K562 (cell line): ENCODE measurements at regions not wholly inside any gene's neighbourhood (a gene's known extent, or its start where the extent isn't known, plus 50 kb on each side); places are given as distances from the start of the nearest gene placed in this dataset.
"Not testable (repeated sequence)": the region's sequence is repeated elsewhere in the genome, so short reads cannot be mapped to it uniquely, and the experiment has no call there.

Experiments
- ATAC-seq: fragments of 200-7000 bp; cut with Tn5 transposase; 3 replicates; pipeline ENCODE4 v1.9.1; 2020; ENCODE audit warnings: moderate library complexity
- BruUV-seq: library from RNA; stranded (reverse); fragments of 400-500 nt; replicated peaks from 2 replicates; lab custom pipeline; 2021; lab: Mats Ljungman, UMichigan
- CTCF ChIA-PET: fragments of 300-600 bp; formaldehyde crosslinking; extraction: SDS; loops from one replicate; lab custom pipeline; 2021; ENCODE audit warnings: low intra/inter-chr PET ratio; lab: Yijun Ruan, JAX
- POLR2A ChIA-PET: fragments of 300-600, 350-650 bp; sonication (Branson Sonifier 250); formaldehyde crosslinking; extraction: SDS; loops from one replicate; lab custom pipeline; 2021; ENCODE audit warnings: antibody characterized with exemption, inconsistent platforms; lab: Yijun Ruan, JAX
- DNase-seq, 4 experiments: peaks; one replicate each; pipeline versions ENCODE4 v3.0.0 to v3.0.0-alpha.2; 2011 to 2018; ENCODE audit warnings: low spot score in 3 of 4, mixed read lengths in 3 of 4; ENCODE audit errors: extremely low read depth in 1 of 4
- FAIRE-seq: peaks from 2 replicates; lab custom pipeline; 2011; peaks lifted over from hg19 to GRCh38; lab: Jason Lieb, UNC
- H2AFZ ChIP-seq: 2 replicates; pipeline ENCODE4 v1.6.0; 2011; ENCODE audit warnings: low read depth, low read length, control low read depth, inconsistent platforms
- H3K27ac ChIP-seq: fragments of 200-600 bp; 3 replicates; pipeline ENCODE4 v1.8.0; 2011; ENCODE audit warnings: low read depth, mild to moderate bottlenecking, control low read depth, inconsistent platforms, low read length, moderate library complexity, mixed read lengths; ENCODE audit errors: extremely low read depth
- H3K27me3 ChIP-seq, 2 experiments: fragments of 300-600 bp in 1 of 2; 2 replicates in 1 of 2; 3 replicates in 1 of 2; pipeline versions ENCODE4 v1.6.0 to v1.8.0; 2011; ENCODE audit warnings: inconsistent platforms in 2 of 2, low read length in 2 of 2, mild to moderate bottlenecking in 1 of 2, mixed read lengths in 1 of 2, moderate library complexity in 1 of 2; ENCODE audit not compliant: control insufficient read depth in 2 of 2, insufficient read depth in 2 of 2
- H3K36me3 ChIP-seq: fragments of 300-600 bp; 3 replicates; pipeline ENCODE4 v1.8.0; 2011; ENCODE audit warnings: mild to moderate bottlenecking, low read length, inconsistent platforms; ENCODE audit not compliant: control insufficient read depth, insufficient read depth
- H3K4me1 ChIP-seq, 2 experiments: fragments of 200-600 bp in 1 of 2; replicated peaks in 1 of 2; 2 replicates in 1 of 2; 3 replicates in 1 of 2; pipeline versions ENCODE4 v1.5.1 to v1.8.0; 2011; ENCODE audit warnings: inconsistent platforms in 2 of 2, low read length in 2 of 2, mild to moderate bottlenecking in 1 of 2, mixed read lengths in 1 of 2, moderate library complexity in 1 of 2; ENCODE audit not compliant: control insufficient read depth in 2 of 2, insufficient read depth in 2 of 2
- H3K4me2 ChIP-seq: 2 replicates; pipeline ENCODE4 v1.6.1; 2011; ENCODE audit warnings: low read length, control low read depth, inconsistent platforms, mixed read lengths; ENCODE audit not compliant: insufficient read depth
- H3K4me3 ChIP-seq: fragments of 200-600 bp; sonication (generic), shearing (Covaris generic); 2 replicates; pipeline ENCODE4 v1.5.1; 2016; ENCODE audit warnings: control low read depth, inconsistent platforms
- H3K79me2 ChIP-seq: fragments of 200-600 bp; 3 replicates; pipeline ENCODE4 v1.8.0; 2011; ENCODE audit warnings: low read length, inconsistent platforms; ENCODE audit not compliant: control insufficient read depth, insufficient read depth
- H3K9ac ChIP-seq, 2 experiments: 2 replicates each; pipeline versions ENCODE4 v1.6.0 to v1.6.1; 2011; ENCODE audit warnings: low read depth in 2 of 2, low read length in 2 of 2, control low read depth in 1 of 2, inconsistent platforms in 1 of 2, mild to moderate bottlenecking in 1 of 2, mixed read lengths in 1 of 2; ENCODE audit not compliant: insufficient read depth in 1 of 2
- H3K9me1 ChIP-seq: one replicate; pipeline ENCODE4 v1.6.0; 2011; ENCODE audit warnings: inconsistent platforms, mild to moderate bottlenecking, low read length, moderate library complexity; ENCODE audit not compliant: control insufficient read depth, insufficient read depth
- H3K9me3 ChIP-seq: replicated peaks from 2 replicates; pipeline ENCODE4 v1.5.1; 2011; ENCODE audit warnings: low read depth, low read length, inconsistent platforms; ENCODE audit not compliant: control insufficient read depth, insufficient read depth
- H4K20me1 ChIP-seq: replicated peaks from 2 replicates; pipeline ENCODE4 v1.6.1; 2011; ENCODE audit warnings: low read length, inconsistent platforms, mixed read lengths; ENCODE audit not compliant: control insufficient read depth, insufficient read depth
- ZFP36 ChIP-seq: fragments of 150-350 bp; IDR thresholded peaks from 2 replicates; pipeline ENCODE4 v1.6.1; 2018; ENCODE audit warnings: low read length, low read depth; ENCODE audit not compliant: partially characterized antibody
- ZNF668 ChIP-seq: fragments of 250-450 bp; sonication (Bioruptor Pico); IDR thresholded peaks from 2 replicates; pipeline ENCODE4 v1.8.0; 2022; ENCODE audit warnings: mild to moderate bottlenecking, inconsistent platforms
- WGBS: fragments of 100-300 bp; shearing (Covaris generic); methylation state at CpG from one replicate; pipeline ENCODE4 v1.1.6; 2016; ENCODE audit warnings: low coverage, mixed read lengths; ENCODE audit not compliant: insufficient coverage; ENCODE audit errors: missing lambda C conversion rate; 5-methylcytosine and 5-hydroxymethylcytosine counted together
- in situ Hi-C: fragments of 300-500 bp; cut with MboI; formaldehyde crosslinking; loops from 4 replicates; pipeline ENCODE4 v1.15.0; 2018; ENCODE audit warnings: inconsistent platforms, mixed read lengths
- intact Hi-C: fragments of 100-400 bp; cut with micrococcal nuclease; formaldehyde crosslinking; loops from 2 replicates; pipeline ENCODE4 v1.14.2; 2022
- TF ChIP-seq, protein P1 (sequence below), 2 experiments: fragments of 450-650 bp in 1 of 2; sonication (generic) in 1 of 2; formaldehyde crosslinking in 1 of 2; IDR thresholded peaks; 2 replicates each; pipeline versions ENCODE4 v1.7.1 to v1.9.0; 2016 to 2022; ENCODE audit warnings: inconsistent platforms in 1 of 2, mild to moderate bottlenecking in 1 of 2, missing genetic modification reagents in 1 of 2

DNA sequence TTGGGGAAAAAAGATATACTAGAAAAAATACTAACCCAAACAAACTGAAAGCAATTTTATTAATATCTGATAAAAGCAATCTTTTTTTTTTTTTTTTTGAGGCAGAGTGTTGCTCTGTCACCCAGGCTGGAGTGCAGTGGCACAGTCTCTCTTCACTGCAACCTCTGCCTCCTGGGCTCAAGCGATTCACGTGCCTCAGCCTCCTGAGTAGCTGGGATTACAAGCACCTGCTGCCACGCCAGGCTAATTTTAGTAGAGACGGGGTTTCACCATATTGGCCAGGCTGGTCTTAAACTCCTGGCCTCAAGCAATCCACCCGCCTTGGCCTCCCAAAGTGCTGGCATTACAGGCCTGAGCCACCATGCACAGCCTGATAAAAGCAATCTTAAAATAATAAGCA lies 467.5 kb upstream of the TNC start:
- ATAC-seq, H3K4me3 ChIP-seq, H3K36me3 ChIP-seq, H3K79me2 ChIP-seq, intact Hi-C loops, H3K27me3 ChIP-seq, H3K27ac ChIP-seq, CTCF ChIA-PET, BruUV-seq, H3K9me3 ChIP-seq, DNase-seq, H3K4me1 ChIP-seq, H3K9me1 ChIP-seq, H3K4me2 ChIP-seq, H3K9ac ChIP-seq, in situ Hi-C loops, FAIRE-seq, POLR2A ChIA-PET, H2AFZ ChIP-seq, H4K20me1 ChIP-seq: not testable (repeated sequence)
- WGBS = 0% methylated on average over 4 of the region's 5 CpGs

DNA sequence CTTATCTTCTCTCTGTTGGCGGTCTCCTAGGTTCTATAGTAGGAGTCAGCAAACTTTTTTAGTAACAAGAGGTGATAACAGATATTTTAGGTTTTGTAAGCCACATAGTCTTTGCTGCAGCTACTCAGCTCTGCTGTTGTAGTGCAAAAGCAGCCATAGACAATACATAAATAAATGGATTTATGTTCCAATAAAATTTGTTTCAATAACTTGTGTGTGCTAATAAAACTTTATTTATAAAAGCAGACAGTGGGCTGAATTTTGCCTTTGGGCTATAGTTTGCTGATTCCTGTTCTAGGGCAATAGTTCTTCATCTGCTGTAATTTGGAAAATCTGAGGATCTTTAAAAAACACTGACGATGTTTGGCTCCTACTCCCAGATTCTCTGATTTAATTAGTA lies 469.4 kb upstream of the TNC start:
- no TSS peak for BruUV-seq
- ATAC-seq = no peak

More for the DNA sequence above, 469.4 kb upstream of the TNC start:
- DNase-seq (no peak), FAIRE-seq (no peak)
- Histone ChIP-seq H3K9me1 (no peaks in the 10 kb centered on the region), H3K4me2 (no peak overlapping the region), H3K36me3 (no peaks in the 10 kb centered on the region), H3K9me3 (no peaks in the 10 kb centered on the region; the same call in 1 of the 2 replicates), H3K79me2 (no peaks in the 10 kb centered on the region), H3K9ac (no peak overlapping the region), H2AFZ (no peak overlapping the region), H4K20me1 (no peaks in the 10 kb centered on the region), H3K27ac (no peak overlapping the region), H3K4me1 (no peaks in the 10 kb centered on the region), H3K4me3 (no peak overlapping the region), H3K27me3 (no peaks in the 10 kb centered on the region)
- intact Hi-C loops = no loop called here
- in situ Hi-C loops = no loop called here
- ChIA-PET POLR2A (no interaction called here), CTCF (no interaction called here)
- WGBS = 0% methylated on average over 2 of the region's 2 CpGs
- TF ChIP-seq ZFP36 (no peak), ZNF668 (CRISPR knock-in tag) (no peak)
- TF ChIP-seq, protein P1, sequence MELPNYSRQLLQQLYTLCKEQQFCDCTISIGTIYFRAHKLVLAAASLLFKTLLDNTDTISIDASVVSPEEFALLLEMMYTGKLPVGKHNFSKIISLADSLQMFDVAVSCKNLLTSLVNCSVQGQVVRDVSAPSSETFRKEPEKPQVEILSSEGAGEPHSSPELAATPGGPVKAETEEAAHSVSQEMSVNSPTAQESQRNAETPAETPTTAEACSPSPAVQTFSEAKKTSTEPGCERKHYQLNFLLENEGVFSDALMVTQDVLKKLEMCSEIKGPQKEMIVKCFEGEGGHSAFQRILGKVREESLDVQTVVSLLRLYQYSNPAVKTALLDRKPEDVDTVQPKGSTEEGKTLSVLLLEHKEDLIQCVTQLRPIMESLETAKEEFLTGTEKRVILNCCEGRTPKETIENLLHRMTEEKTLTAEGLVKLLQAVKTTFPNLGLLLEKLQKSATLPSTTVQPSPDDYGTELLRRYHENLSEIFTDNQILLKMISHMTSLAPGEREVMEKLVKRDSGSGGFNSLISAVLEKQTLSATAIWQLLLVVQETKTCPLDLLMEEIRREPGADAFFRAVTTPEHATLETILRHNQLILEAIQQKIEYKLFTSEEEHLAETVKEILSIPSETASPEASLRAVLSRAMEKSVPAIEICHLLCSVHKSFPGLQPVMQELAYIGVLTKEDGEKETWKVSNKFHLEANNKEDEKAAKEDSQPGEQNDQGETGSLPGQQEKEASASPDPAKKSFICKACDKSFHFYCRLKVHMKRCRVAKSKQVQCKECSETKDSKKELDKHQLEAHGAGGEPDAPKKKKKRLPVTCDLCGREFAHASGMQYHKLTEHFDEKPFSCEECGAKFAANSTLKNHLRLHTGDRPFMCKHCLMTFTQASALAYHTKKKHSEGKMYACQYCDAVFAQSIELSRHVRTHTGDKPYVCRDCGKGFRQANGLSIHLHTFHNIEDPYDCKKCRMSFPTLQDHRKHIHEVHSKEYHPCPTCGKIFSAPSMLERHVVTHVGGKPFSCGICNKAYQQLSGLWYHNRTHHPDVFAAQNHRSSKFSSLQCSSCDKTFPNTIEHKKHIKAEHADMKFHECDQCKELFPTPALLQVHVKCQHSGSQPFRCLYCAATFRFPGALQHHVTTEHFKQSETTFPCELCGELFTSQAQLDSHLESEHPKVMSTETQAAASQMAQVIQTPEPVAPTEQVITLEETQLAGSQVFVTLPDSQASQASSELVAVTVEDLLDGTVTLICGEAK (IDR thresholded peaks at IDR 0.05) = peak; percentile 76
- TF ChIP-seq, protein P1 (CRISPR knock-in tag; IDR thresholded peaks at IDR 0.05) = peak; percentile 51; the same call in 1 of the 2 replicates
